ENCODE measurements at regions not wholly inside any gene's neighbourhood (a gene's known extent, or its start where the extent isn't known, plus 50 kb on each side); places are given as distances from the start of the nearest gene placed in this dataset.

DNA sequence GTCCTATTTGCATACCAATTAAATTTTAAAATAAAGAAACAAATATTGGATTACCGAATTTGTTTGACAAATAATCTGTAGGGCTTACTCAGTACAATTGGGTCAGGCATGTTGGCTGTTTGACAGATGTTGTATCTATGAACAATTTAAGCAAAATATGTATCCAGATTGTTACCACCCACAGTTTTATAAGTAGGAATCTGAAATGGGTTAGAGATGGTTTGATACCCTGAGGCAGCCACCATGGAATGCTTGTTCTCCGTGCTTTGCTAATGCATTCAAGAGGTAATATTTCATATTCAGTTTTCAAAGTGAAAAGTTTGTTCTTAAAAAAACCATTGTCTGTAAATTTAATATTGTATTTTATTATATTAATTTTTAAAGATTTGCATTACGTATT lies 285.1 kb upstream of the ARRDC3 start:
- no peak for DNase-seq
- WGBS (ENCODE audit: insufficient coverage): no CpG with 5 or more reads among the region's 3 CpGs
- no peaks in the 10 kb centered on the region for H3K27me3 Mint-ChIP-seq
- no peaks in the 10 kb centered on the region for H4K20me1 ChIP-seq (ENCODE audit: control insufficient read depth, insufficient read depth, low read length, poor library complexity, severe bottlenecking)
- no peaks in the 10 kb centered on the region for H3K9me3 ChIP-seq (ENCODE audit: control extremely low read depth in 1 of 3, control insufficient read depth in 2 of 3, insufficient read depth in 1 of 3, low read length in 2 of 3)
- H2AFZ ChIP-seq (ENCODE audit: insufficient read depth, low read depth, low read length, poor library complexity, severe bottlenecking): no peak overlapping the region
- no peak overlapping the region for H3K4me3 ChIP-seq (ENCODE audit: control extremely low read depth in 1 of 5, extremely low read depth in 1 of 5, insufficient read depth in 1 of 5, low read depth in 2 of 5, low read length in 4 of 5)
- H3K27ac ChIP-seq (ENCODE audit: low read length in 2 of 2): no peak overlapping the region
- ChIA-PET POLR2A (no interaction called here), CTCF (no interaction called here)
- TF ChIP-seq, protein P1, sequence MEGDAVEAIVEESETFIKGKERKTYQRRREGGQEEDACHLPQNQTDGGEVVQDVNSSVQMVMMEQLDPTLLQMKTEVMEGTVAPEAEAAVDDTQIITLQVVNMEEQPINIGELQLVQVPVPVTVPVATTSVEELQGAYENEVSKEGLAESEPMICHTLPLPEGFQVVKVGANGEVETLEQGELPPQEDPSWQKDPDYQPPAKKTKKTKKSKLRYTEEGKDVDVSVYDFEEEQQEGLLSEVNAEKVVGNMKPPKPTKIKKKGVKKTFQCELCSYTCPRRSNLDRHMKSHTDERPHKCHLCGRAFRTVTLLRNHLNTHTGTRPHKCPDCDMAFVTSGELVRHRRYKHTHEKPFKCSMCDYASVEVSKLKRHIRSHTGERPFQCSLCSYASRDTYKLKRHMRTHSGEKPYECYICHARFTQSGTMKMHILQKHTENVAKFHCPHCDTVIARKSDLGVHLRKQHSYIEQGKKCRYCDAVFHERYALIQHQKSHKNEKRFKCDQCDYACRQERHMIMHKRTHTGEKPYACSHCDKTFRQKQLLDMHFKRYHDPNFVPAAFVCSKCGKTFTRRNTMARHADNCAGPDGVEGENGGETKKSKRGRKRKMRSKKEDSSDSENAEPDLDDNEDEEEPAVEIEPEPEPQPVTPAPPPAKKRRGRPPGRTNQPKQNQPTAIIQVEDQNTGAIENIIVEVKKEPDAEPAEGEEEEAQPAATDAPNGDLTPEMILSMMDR (IDR thresholded peaks at IDR 0.05): no peak
- no peak for TF ChIP-seq EZH2 (IDR thresholded peaks at IDR 0.05; ENCODE audit: borderline replicate concordance, insufficient read depth, low read depth, low read length, poor library complexity, severe bottlenecking)
- no peak overlapping the region for H3K27ac Mint-ChIP-seq
- no peaks in the 10 kb centered on the region for H3K36me3 ChIP-seq (replicated peaks in 1 of 2; ENCODE audit: control extremely low read depth in 1 of 2, control insufficient read depth in 1 of 2, extremely low read depth in 1 of 2, insufficient read depth in 2 of 2, low read length in 1 of 2)
- no peak overlapping the region for H3K9ac ChIP-seq (ENCODE audit: low read length)
- H3K9me3 Mint-ChIP-seq (ENCODE audit: insufficient read depth): no peaks in the 10 kb centered on the region
- H3K4me1 Mint-ChIP-seq: no peaks in the 10 kb centered on the region
- no peaks in the 10 kb centered on the region for H3K27me3 ChIP-seq (replicated peaks in 1 of 4; ENCODE audit: control extremely low read depth in 1 of 4, control insufficient read depth in 3 of 4, insufficient read depth in 4 of 4, low read length in 3 of 4)
- H3K4me2 ChIP-seq (replicated peaks; ENCODE audit: low read depth, low read length, poor library complexity, severe bottlenecking): no peak overlapping the region
- no peaks in the 10 kb centered on the region for H3K4me1 ChIP-seq (ENCODE audit: control insufficient read depth in 2 of 2, insufficient read depth in 2 of 2, low read length in 2 of 2)
- intact Hi-C loops (cut with micrococcal nuclease): no loop called here
- no peaks in the 10 kb centered on the region for H3K79me2 ChIP-seq (ENCODE audit: control insufficient read depth, insufficient read depth, low read length)
- no peak overlapping the region for H3K4me3 Mint-ChIP-seq
- ATAC-seq (ENCODE audit: low read depth): no peak

DNA sequence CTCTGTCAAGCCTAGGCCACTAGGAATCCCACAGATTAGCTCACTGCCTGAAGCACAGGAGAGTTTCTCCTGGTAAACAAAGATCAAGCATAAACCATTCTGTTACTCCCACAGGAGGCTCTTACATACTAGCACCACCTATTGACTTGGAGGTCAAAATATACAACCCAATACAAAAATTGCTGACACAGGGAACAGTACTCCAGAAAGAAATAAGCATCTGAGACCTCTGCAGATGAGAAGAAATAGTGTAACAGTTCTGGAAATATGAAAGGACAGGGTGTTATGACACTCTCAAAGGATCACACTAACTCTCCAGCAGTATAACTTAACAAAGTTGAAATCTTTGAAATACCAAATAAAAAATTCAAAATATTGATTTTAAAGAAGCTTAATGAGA lies 269.6 kb upstream of the ARRDC3 start:
- peaks cover 2 to 17% (median 5%) of the 10 kb centered on the region in 3 donors for H3K9me3 ChIP-seq (ENCODE audit: control extremely low read depth in 1 of 3, control insufficient read depth in 2 of 3, insufficient read depth in 1 of 3, low read length in 2 of 3)
- no peaks in the 10 kb centered on the region for H4K20me1 ChIP-seq (ENCODE audit: control insufficient read depth, insufficient read depth, low read length, poor library complexity, severe bottlenecking)
- Mint-ChIP-seq H3K9me3 (ENCODE audit: insufficient read depth) (peaks cover 9% of the 10 kb centered on the region), H3K4me3 (no peak overlapping the region), H3K4me1 (no peaks in the 10 kb centered on the region), H3K27me3 (no peaks in the 10 kb centered on the region), H3K27ac (no peak overlapping the region)
- intact Hi-C loops (cut with micrococcal nuclease): no loop called here
- ATAC-seq (ENCODE audit: low read depth): no peak
- CTCF ChIA-PET: interaction anchor here (3.3 kb wide), 1 partner anchor 11 kb away, joined by 10 read pairs; no protein-coding TSS in a partner anchor
- no peak overlapping the region for H3K4me2 ChIP-seq (replicated peaks; ENCODE audit: low read depth, low read length, poor library complexity, severe bottlenecking)
- no peaks in the 10 kb centered on the region for H3K27me3 ChIP-seq (replicated peaks in 1 of 4; ENCODE audit: control extremely low read depth in 1 of 4, control insufficient read depth in 3 of 4, insufficient read depth in 4 of 4, low read length in 3 of 4)
- no peaks in the 10 kb centered on the region for H3K4me1 ChIP-seq (ENCODE audit: control insufficient read depth in 2 of 2, insufficient read depth in 2 of 2, low read length in 2 of 2)
- no peak overlapping the region for H3K27ac ChIP-seq (ENCODE audit: low read length in 2 of 2)
- H2AFZ ChIP-seq (ENCODE audit: insufficient read depth, low read depth, low read length, poor library complexity, severe bottlenecking): no peak overlapping the region
- POLR2A ChIA-PET: no interaction called here
- TF ChIP-seq, protein P1 (IDR thresholded peaks at IDR 0.05): no peak
- no peak for TF ChIP-seq EZH2 (IDR thresholded peaks at IDR 0.05; ENCODE audit: borderline replicate concordance, insufficient read depth, low read depth, low read length, poor library complexity, severe bottlenecking)
- no peaks in the 10 kb centered on the region for H3K36me3 ChIP-seq (replicated peaks in 1 of 2; ENCODE audit: control extremely low read depth in 1 of 2, control insufficient read depth in 1 of 2, extremely low read depth in 1 of 2, insufficient read depth in 2 of 2, low read length in 1 of 2)
- no peak overlapping the region for H3K9ac ChIP-seq (ENCODE audit: low read length)
- H3K4me3 ChIP-seq (ENCODE audit: control extremely low read depth in 1 of 5, extremely low read depth in 1 of 5, insufficient read depth in 1 of 5, low read depth in 2 of 5, low read length in 4 of 5): no peak overlapping the region
- no peak for DNase-seq
- no peaks in the 10 kb centered on the region for H3K79me2 ChIP-seq (ENCODE audit: control insufficient read depth, insufficient read depth, low read length)

Measured in B cell (primary cell).